K562 (cell line): ENCODE measurements at regions not wholly inside any gene's neighbourhood (a gene's known extent, or its start where the extent isn't known, plus 50 kb on each side); places are given as distances from the start of the nearest gene placed in this dataset.

ENCODE experiments used
- ATAC-seq: fragments of 200-7000 bp; cut with Tn5 transposase; 3 replicates; pipeline ENCODE4 v1.9.1; 2020; ENCODE audit warnings: moderate library complexity
- BruUV-seq: library from RNA; stranded (reverse); fragments of 400-500 nt; replicated peaks from 2 replicates; lab custom pipeline; 2021; lab: Mats Ljungman, UMichigan
- CTCF ChIA-PET: fragments of 300-600 bp; formaldehyde crosslinking; extraction: SDS; loops from one replicate; lab custom pipeline; 2021; ENCODE audit warnings: low intra/inter-chr PET ratio; lab: Yijun Ruan, JAX
- POLR2A ChIA-PET: fragments of 300-600, 350-650 bp; sonication (Branson Sonifier 250); formaldehyde crosslinking; extraction: SDS; loops from one replicate; lab custom pipeline; 2021; ENCODE audit warnings: antibody characterized with exemption, inconsistent platforms; lab: Yijun Ruan, JAX
- DNase-seq, 4 experiments: peaks; one replicate each; pipeline versions ENCODE4 v3.0.0 to v3.0.0-alpha.2; 2011 to 2018; ENCODE audit warnings: low spot score in 3 of 4, mixed read lengths in 3 of 4; ENCODE audit errors: extremely low read depth in 1 of 4
- FAIRE-seq: peaks from 2 replicates; lab custom pipeline; 2011; peaks lifted over from hg19 to GRCh38; lab: Jason Lieb, UNC
- H2AFZ ChIP-seq: 2 replicates; pipeline ENCODE4 v1.6.0; 2011; ENCODE audit warnings: low read depth, low read length, control low read depth, inconsistent platforms
- H3K27ac ChIP-seq: fragments of 200-600 bp; 3 replicates; pipeline ENCODE4 v1.8.0; 2011; ENCODE audit warnings: low read depth, mild to moderate bottlenecking, control low read depth, inconsistent platforms, low read length, moderate library complexity, mixed read lengths; ENCODE audit errors: extremely low read depth
- H3K27me3 ChIP-seq, 2 experiments: fragments of 300-600 bp in 1 of 2; 2 replicates in 1 of 2; 3 replicates in 1 of 2; pipeline versions ENCODE4 v1.6.0 to v1.8.0; 2011; ENCODE audit warnings: inconsistent platforms in 2 of 2, low read length in 2 of 2, mild to moderate bottlenecking in 1 of 2, mixed read lengths in 1 of 2, moderate library complexity in 1 of 2; ENCODE audit not compliant: control insufficient read depth in 2 of 2, insufficient read depth in 2 of 2
- H3K36me3 ChIP-seq: fragments of 300-600 bp; 3 replicates; pipeline ENCODE4 v1.8.0; 2011; ENCODE audit warnings: mild to moderate bottlenecking, low read length, inconsistent platforms; ENCODE audit not compliant: control insufficient read depth, insufficient read depth
- H3K4me1 ChIP-seq, 2 experiments: fragments of 200-600 bp in 1 of 2; replicated peaks in 1 of 2; 2 replicates in 1 of 2; 3 replicates in 1 of 2; pipeline versions ENCODE4 v1.5.1 to v1.8.0; 2011; ENCODE audit warnings: inconsistent platforms in 2 of 2, low read length in 2 of 2, mild to moderate bottlenecking in 1 of 2, mixed read lengths in 1 of 2, moderate library complexity in 1 of 2; ENCODE audit not compliant: control insufficient read depth in 2 of 2, insufficient read depth in 2 of 2
- H3K4me2 ChIP-seq: 2 replicates; pipeline ENCODE4 v1.6.1; 2011; ENCODE audit warnings: low read length, control low read depth, inconsistent platforms, mixed read lengths; ENCODE audit not compliant: insufficient read depth
- H3K4me3 ChIP-seq: fragments of 200-600 bp; sonication (generic), shearing (Covaris generic); 2 replicates; pipeline ENCODE4 v1.5.1; 2016; ENCODE audit warnings: control low read depth, inconsistent platforms
- H3K79me2 ChIP-seq: fragments of 200-600 bp; 3 replicates; pipeline ENCODE4 v1.8.0; 2011; ENCODE audit warnings: low read length, inconsistent platforms; ENCODE audit not compliant: control insufficient read depth, insufficient read depth
- H3K9ac ChIP-seq, 2 experiments: 2 replicates each; pipeline versions ENCODE4 v1.6.0 to v1.6.1; 2011; ENCODE audit warnings: low read depth in 2 of 2, low read length in 2 of 2, control low read depth in 1 of 2, inconsistent platforms in 1 of 2, mild to moderate bottlenecking in 1 of 2, mixed read lengths in 1 of 2; ENCODE audit not compliant: insufficient read depth in 1 of 2
- H3K9me1 ChIP-seq: one replicate; pipeline ENCODE4 v1.6.0; 2011; ENCODE audit warnings: inconsistent platforms, mild to moderate bottlenecking, low read length, moderate library complexity; ENCODE audit not compliant: control insufficient read depth, insufficient read depth
- H3K9me3 ChIP-seq: replicated peaks from 2 replicates; pipeline ENCODE4 v1.5.1; 2011; ENCODE audit warnings: low read depth, low read length, inconsistent platforms; ENCODE audit not compliant: control insufficient read depth, insufficient read depth
- H4K20me1 ChIP-seq: replicated peaks from 2 replicates; pipeline ENCODE4 v1.6.1; 2011; ENCODE audit warnings: low read length, inconsistent platforms, mixed read lengths; ENCODE audit not compliant: control insufficient read depth, insufficient read depth
- ARID2 ChIP-seq: fragments of 450-650 bp; IDR thresholded peaks from 2 replicates; pipeline ENCODE4 v1.6.1; 2017; ENCODE audit warnings: antibody characterized with exemption, mild to moderate bottlenecking
- ARID4B ChIP-seq: sonication (generic); formaldehyde crosslinking; IDR thresholded peaks from 2 replicates; pipeline ENCODE4 v1.8.0; 2022; ENCODE audit warnings: mild to moderate bottlenecking, missing genetic modification reagents
- CBX5 ChIP-seq: IDR thresholded peaks from 2 replicates; pipeline ENCODE4 v1.6.1; 2014; ENCODE audit warnings: low read depth, borderline replicate concordance
- CHD4 ChIP-seq: fragments of 200-600 bp; sonication (generic); IDR thresholded peaks from 3 replicates; pipeline ENCODE4 v1.6.1; 2012; ENCODE audit warnings: low read depth, mild to moderate bottlenecking, mixed read lengths, low read length, inconsistent platforms; ENCODE audit not compliant: insufficient read depth, insufficient replicate concordance, poor library complexity, severe bottlenecking
- FOXP1 ChIP-seq: sonication (generic); formaldehyde crosslinking; IDR thresholded peaks from 2 replicates; pipeline ENCODE4 v1.8.0; 2022; ENCODE audit warnings: mild to moderate bottlenecking, missing genetic modification reagents
- GABPB2 ChIP-seq: fragments of 250-450 bp; sonication (Bioruptor Pico); conservative IDR thresholded peaks from 2 replicates; pipeline ENCODE4 v1.5.1; 2021; ENCODE audit warnings: mild to moderate bottlenecking
- MYNN ChIP-seq, 2 experiments: sonication (generic); formaldehyde crosslinking in 1 of 2; IDR thresholded peaks; 2 replicates each; pipeline versions ENCODE4 v1.5.0 to v1.6.1; 2016 to 2020; ENCODE audit warnings: antibody characterized with exemption in 1 of 2, missing genetic modification reagents in 1 of 2
- PTTG1 ChIP-seq: fragments of 450-650 bp; IDR thresholded peaks from 2 replicates; pipeline ENCODE4 v1.6.1; 2016; ENCODE audit warnings: low read depth, mild to moderate bottlenecking, missing genetic modification characterization, missing compliant biosample characterization
- SNIP1 ChIP-seq: fragments of 450-650 bp; IDR thresholded peaks from 2 replicates; pipeline ENCODE4 v1.7.1; 2017; ENCODE audit warnings: low read depth, mild to moderate bottlenecking
- TAL1 ChIP-seq: fragments of 450-650 bp; IDR thresholded peaks from 2 replicates; pipeline ENCODE4 v1.6.1; 2016; ENCODE audit warnings: mild to moderate bottlenecking
- THAP7 ChIP-seq: fragments of 250-450 bp; sonication (Bioruptor Pico); IDR thresholded peaks from 2 replicates; pipeline ENCODE4 v1.5.0; 2021
- YBX1 ChIP-seq: fragments of 450-650 bp; IDR thresholded peaks from 2 replicates; pipeline ENCODE4 v1.7.1; 2016; ENCODE audit warnings: mild to moderate bottlenecking
- ZKSCAN1 ChIP-seq: fragments of 150-350 bp; IDR thresholded peaks from 2 replicates; pipeline ENCODE4 v1.6.1; 2016; ENCODE audit warnings: low read depth, low read length
- ZNF121 ChIP-seq: sonication (generic); formaldehyde crosslinking; conservative IDR thresholded peaks from 2 replicates; pipeline ENCODE4 v1.8.0; 2022; ENCODE audit warnings: missing genetic modification reagents
- WGBS: fragments of 100-300 bp; shearing (Covaris generic); methylation state at CpG from one replicate; pipeline ENCODE4 v1.1.6; 2016; ENCODE audit warnings: low coverage, mixed read lengths; ENCODE audit not compliant: insufficient coverage; ENCODE audit errors: missing lambda C conversion rate; 5-methylcytosine and 5-hydroxymethylcytosine counted together
- in situ Hi-C: fragments of 300-500 bp; cut with MboI; formaldehyde crosslinking; loops from 4 replicates; pipeline ENCODE4 v1.15.0; 2018; ENCODE audit warnings: inconsistent platforms, mixed read lengths
- intact Hi-C: fragments of 100-400 bp; cut with micrococcal nuclease; formaldehyde crosslinking; loops from 2 replicates; pipeline ENCODE4 v1.14.2; 2022
- TF ChIP-seq, protein P1 (sequence below): fragments of 450-650 bp; IDR thresholded peaks from 2 replicates; pipeline ENCODE4 v1.6.1; 2018; ENCODE audit not compliant: partially characterized antibody

GRCh38 chr13:111920306-111920931 lies 146.5 kb upstream of the SOX1 start:
- in situ Hi-C loops (no loop called here), intact Hi-C loops (no loop called here)
- H3K27ac ChIP-seq, result no peak overlapping the region
- peaks cover 2 to 24% of the 10 kb centered on the region in 2 experiments; a peak in 2 of 5 replicates for H3K27me3 ChIP-seq
- H3K79me2 ChIP-seq, result no peaks in the 10 kb centered on the region
- H3K4me2 ChIP-seq, result no peak overlapping the region
- no peak overlapping the region for H3K9ac ChIP-seq
- ChIA-PET CTCF (no interaction called here), POLR2A (no interaction called here)
- BruUV-seq, result no TSS peak
- H3K4me1 ChIP-seq, result no peaks in the 10 kb centered on the region
- WGBS, result 0% methylated on average over 12 of the region's 21 CpGs
- no peak overlapping the region for H3K4me3 ChIP-seq
- no peaks in the 10 kb centered on the region for H3K9me1 ChIP-seq
- ATAC-seq (no peak), DNase-seq (no peak), FAIRE-seq (no peak)
- no peak overlapping the region for H2AFZ ChIP-seq
- no peaks in the 10 kb centered on the region for H3K9me3 ChIP-seq
- no peaks in the 10 kb centered on the region for H4K20me1 ChIP-seq
- no peaks in the 10 kb centered on the region for H3K36me3 ChIP-seq
- TF ChIP-seq MYNN (IDR thresholded peaks at IDR 0.05) (no peak), MYNN (CRISPR knock-in tag; IDR thresholded peaks at IDR 0.05) (no peak), FOXP1 (no peak), ARID4B (CRISPR knock-in tag) (no peak), YBX1 (no peak), ARID2 (no peak), TAL1 (no peak), ZNF121 (CRISPR knock-in tag) (no peak), CBX5 (no peak), GABPB2 (no peak), CHD4 (no peak), SNIP1 (no peak), THAP7 (no peak), ZKSCAN1 (no peak), PTTG1 (tag) (no peak)
- TF ChIP-seq, protein P1, sequence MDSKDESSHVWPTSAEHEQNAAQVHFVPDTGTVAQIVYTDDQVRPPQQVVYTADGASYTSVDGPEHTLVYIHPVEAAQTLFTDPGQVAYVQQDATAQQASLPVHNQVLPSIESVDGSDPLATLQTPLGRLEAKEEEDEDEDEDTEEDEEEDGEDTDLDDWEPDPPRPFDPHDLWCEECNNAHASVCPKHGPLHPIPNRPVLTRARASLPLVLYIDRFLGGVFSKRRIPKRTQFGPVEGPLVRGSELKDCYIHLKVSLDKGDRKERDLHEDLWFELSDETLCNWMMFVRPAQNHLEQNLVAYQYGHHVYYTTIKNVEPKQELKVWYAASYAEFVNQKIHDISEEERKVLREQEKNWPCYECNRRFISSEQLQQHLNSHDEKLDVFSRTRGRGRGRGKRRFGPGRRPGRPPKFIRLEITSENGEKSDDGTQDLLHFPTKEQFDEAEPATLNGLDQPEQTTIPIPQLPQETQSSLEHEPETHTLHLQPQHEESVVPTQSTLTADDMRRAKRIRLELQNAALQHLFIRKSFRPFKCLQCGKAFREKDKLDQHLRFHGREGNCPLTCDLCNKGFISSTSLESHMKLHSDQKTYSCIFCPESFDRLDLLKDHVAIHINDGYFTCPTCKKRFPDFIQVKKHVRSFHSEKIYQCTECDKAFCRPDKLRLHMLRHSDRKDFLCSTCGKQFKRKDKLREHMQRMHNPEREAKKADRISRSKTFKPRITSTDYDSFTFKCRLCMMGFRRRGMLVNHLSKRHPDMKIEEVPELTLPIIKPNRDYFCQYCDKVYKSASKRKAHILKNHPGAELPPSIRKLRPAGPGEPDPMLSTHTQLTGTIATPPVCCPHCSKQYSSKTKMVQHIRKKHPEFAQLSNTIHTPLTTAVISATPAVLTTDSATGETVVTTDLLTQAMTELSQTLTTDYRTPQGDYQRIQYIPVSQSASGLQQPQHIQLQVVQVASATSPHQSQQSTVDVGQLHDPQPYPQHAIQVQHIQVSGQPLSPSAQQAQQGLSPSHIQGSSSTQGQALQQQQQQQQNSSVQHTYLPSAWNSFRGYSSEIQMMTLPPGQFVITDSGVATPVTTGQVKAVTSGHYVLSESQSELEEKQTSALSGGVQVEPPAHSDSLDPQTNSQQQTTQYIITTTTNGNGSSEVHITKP, result no peak
